Activated naive CD4-positive, alpha-beta T cell treated with anti-CD3 and anti-CD28 coated beads, Interleukin-2, amount 50 U/mL, for 72 hours (primary cell): ENCODE measurements at regions not wholly inside any gene's neighbourhood (a gene's known extent, or its start where the extent isn't known, plus 50 kb on each side); places are given as distances from the start of the nearest gene placed in this dataset.
"Not testable (repeated sequence)": the region's sequence is repeated elsewhere in the genome, so short reads cannot be mapped to it uniquely, and the experiment has no call there.

Experiments
- ATAC-seq, 2 donors: fragments of 150-1000 bp; cut with Tn5 transposase; 2 replicates each; pipeline ENCODE4 v1.10.0; 2021; ENCODE audit warnings: mild to moderate bottlenecking in 2 of 2, moderate library complexity in 2 of 2
- DNase-seq, 2 donors: peaks; one replicate each; pipeline ENCODE4 v3.0.0; 2021 to 2022; ENCODE audit warnings: low spot score in 2 of 2
- H3K27ac Mint-ChIP-seq, 2 donors: one replicate each; pipeline ENCODE4 v1.8.0; 2022; ENCODE audit warnings: mild to moderate bottlenecking in 2 of 2, mixed read lengths in 2 of 2
- H3K36me3 Mint-ChIP-seq, 2 donors: one replicate each; pipeline ENCODE4 v1.8.0; 2022; ENCODE audit warnings: mixed read lengths in 2 of 2
- H3K9me3 Mint-ChIP-seq, 2 donors: one replicate each; pipeline ENCODE4 v1.8.0; 2022; ENCODE audit warnings: mixed read lengths in 2 of 2

GRCh38 chr5:52255308-52255707 is 532.4 kb upstream of the ITGA1 start:
- H3K27ac Mint-ChIP-seq, result no peak overlapping the region
- DNase-seq (no peak), ATAC-seq (no peak)
- no peaks in the 10 kb centered on the region for H3K36me3 Mint-ChIP-seq
- peaks cover 4 to 9% of the 10 kb centered on the region in 2 donors for H3K9me3 Mint-ChIP-seq

DNA sequence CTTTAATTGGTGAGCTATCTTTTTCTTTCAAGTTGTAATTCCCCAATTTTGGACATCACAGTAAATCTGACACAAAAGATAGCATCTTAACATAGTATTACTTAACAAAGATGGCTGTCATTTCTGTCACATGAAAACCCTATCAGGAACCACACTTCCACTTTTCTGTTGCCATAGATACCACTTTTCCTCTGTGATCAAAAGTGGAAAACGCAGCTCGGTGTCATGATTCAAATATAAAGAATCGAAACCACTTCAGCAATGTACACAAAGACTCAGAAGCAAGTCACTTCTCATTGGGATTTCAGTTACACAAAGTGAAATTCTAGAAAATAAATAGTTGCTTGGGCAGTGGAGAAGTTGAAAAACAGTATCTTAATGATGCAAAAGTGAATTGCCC is 524.9 kb upstream of the ITGA1 start:
- no peak overlapping the region for H3K27ac Mint-ChIP-seq

DNA sequence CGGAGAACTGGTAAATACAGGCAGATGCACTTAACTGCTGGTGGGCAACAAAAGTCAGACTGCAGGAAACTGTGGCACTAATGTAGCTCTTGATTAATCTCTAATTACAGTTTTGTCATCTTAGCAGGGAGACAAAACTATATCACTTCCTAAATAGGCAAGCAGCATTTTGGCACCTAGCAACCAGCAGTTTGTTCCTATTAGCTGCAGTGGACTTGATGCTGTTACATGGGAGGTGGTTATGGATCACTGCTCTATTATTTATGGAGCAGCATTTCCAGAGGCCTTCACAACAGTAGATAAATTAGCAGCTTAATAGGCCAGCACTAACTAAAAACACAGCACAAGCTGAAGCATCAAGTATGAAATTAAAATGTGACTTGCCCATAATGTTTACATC is 518.3 kb upstream of the ITGA1 start:
- Mint-ChIP-seq H3K9me3 (peaks cover 0 to 7% of the 10 kb centered on the region in 2 donors), H3K27ac (no peak overlapping the region), H3K36me3 (no peaks in the 10 kb centered on the region)
- no peak for ATAC-seq
- no peak for DNase-seq

More for the DNA sequence above, 524.9 kb upstream of the ITGA1 start:
- DNase-seq (no peak), ATAC-seq (no peak)
- H3K36me3 Mint-ChIP-seq, result no peaks in the 10 kb centered on the region
- H3K9me3 Mint-ChIP-seq, result no peaks in the 10 kb centered on the region

- no peak for DNase-seq
- Mint-ChIP-seq H3K27ac (no peak overlapping the region), H3K9me3 (peaks cover 0 to 7% of the 10 kb centered on the region in 2 donors), H3K36me3 (no peaks in the 10 kb centered on the region)
- no peak for ATAC-seq
These were observed 517.9 kb upstream of the ITGA1 start for GRCh38 chr5:52269859-52270258.

DNA sequence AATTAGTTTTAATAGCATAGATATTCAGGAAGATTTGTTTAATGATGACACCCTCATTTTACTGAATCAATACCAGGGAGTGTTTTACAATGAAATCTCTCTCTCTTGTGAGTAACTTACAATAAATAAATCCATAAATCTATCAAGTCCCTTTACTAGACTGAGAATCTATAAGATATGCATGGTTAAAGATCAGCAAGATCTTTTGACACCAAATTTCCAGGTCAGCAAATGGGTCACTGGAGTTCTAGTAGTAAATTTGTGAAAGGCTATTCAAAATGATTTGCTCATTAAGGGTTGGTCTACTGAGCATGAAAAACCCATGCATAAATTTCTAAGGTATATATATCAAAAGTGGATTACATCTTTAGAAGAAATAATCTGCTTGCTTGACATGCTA is 512.1 kb upstream of the ITGA1 start:
- no peak for ATAC-seq
- H3K36me3 Mint-ChIP-seq, result no peaks in the 10 kb centered on the region
- H3K27ac Mint-ChIP-seq, result no peak overlapping the region
- peaks cover 0 to 7% of the 10 kb centered on the region in 2 donors for H3K9me3 Mint-ChIP-seq
- no peak for DNase-seq

DNA sequence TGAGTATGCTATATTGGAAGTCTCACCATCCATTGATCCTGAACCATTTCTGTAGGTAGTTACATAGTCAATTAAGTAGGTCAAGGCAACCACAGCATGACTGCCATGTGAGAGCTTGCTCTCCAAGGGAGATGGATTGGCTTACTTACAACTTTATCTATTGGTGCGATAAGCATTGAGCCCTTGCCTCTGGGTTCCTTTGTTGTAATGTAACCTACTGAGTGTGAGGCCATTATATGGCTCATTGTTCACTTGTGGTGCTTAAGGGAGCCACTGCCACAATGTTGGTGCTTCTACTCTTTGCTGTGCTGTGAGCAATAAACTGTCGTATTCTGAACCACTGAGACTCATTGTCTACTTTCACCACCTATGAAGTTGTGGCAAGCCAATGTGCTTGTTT is 510.6 kb upstream of the ITGA1 start:
- no peak for DNase-seq
- Mint-ChIP-seq H3K27ac (no peak overlapping the region), H3K9me3 (peaks cover 0 to 6% of the 10 kb centered on the region in 2 donors), H3K36me3 (no peaks in the 10 kb centered on the region)
- ATAC-seq, result no peak

DNA sequence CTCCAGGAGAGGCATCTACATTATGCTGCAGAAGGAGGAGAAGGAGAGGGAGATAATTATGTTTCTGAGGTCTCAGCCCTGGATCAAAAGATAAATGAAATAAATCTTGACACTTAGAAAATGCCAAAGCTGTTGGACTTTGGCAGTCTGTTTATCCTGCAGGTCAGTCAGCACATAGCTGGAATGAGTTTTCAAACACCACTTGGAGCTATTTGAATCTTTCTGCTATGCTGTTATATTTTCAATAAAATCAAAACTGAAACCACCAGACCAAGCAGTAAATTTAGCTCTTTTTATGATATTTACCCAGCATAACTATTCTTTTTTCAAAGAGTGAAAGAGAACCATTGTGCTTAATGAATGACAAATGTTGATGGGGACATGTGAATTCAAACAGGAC is 505.1 kb upstream of the ITGA1 start:
- H3K27ac Mint-ChIP-seq, result no peak overlapping the region
- peaks cover 2 to 5% of the 10 kb centered on the region in 2 donors for H3K9me3 Mint-ChIP-seq
- no peak for DNase-seq
- no peak for ATAC-seq
- H3K36me3 Mint-ChIP-seq, result no peaks in the 10 kb centered on the region

DNA sequence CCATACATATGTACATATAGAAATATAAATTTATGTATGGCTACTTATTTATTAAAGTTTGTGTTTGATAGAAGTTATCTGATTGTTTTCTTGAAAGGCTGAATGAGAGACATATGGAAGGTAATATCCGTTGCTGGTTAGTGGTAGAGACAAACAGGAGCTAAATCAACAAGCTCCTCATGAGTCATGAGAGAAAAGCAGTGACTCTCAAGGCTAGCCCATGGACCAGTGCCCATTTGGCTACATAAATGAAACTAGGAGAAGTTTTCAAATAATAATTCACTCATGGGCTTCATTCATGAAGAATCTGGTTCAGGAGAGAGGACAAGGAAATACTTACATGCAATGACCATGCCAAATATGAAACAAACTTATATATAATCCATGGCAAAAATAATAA is 504.5 kb upstream of the ITGA1 start:
- H3K27ac Mint-ChIP-seq, result no peak overlapping the region
- ATAC-seq, result no peak
- peaks cover 2 to 5% of the 10 kb centered on the region in 2 donors for H3K9me3 Mint-ChIP-seq
- no peaks in the 10 kb centered on the region for H3K36me3 Mint-ChIP-seq
- DNase-seq, result no peak

DNA sequence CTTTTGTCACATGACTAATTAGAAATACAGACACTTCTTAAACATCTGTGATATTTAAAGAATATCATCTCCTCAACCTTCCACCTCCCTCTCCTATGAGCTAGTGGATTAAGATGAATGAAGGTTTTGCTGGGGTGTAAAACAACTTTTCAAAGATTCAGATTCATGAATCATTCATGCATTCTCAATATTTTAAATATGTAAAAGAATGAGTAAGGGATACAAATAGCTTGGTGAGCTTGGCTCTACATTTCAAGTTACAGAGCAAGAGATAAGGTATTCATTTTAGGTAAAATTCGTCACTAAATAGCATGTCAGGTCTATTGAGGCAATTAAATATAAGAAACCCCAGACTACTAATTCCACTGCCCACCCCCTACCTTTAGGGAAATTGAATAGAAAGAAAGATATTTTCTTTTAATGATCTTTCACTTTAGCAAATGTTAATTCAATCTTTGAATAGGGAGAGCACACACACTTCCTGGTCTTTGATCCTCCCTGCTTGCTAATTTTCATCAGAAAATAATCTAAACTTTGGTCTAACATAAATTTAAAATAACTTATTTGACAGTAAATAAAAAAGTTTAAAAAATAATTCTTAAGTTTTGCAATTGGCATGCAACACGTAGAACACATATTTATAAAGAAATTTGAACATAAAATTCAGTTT is 486.9 kb upstream of the ITGA1 start:
- Mint-ChIP-seq H3K27ac (no peak overlapping the region), H3K36me3 (peaks cover 5 to 9% of the 10 kb centered on the region in 2 donors), H3K9me3 (peaks cover 13 to 18% of the 10 kb centered on the region in 2 donors)
- ATAC-seq, result no peak
- DNase-seq, result no peak

DNA sequence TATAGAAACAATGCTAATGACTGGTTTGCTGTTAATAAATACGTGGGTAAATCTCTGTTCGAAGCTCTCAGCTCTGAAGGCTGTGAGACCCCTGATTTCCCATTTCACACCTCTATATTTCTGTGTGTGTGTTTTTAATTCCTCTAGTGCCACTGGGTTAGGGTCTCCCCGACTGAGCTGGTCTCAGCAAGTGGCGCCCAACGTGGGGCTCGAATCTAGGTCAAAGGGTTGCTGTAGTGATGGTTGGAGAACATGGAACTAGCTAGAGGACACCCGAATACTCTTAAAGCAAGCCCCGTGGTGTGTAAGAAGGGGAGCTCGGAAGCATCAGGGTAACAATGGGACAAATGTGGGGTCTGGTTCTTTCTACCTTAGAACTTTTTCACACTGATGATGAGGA is 482.9 kb upstream of the ITGA1 start:
- H3K36me3 Mint-ChIP-seq, result peaks cover 8 to 12% of the 10 kb centered on the region in 2 donors
- peak in 1 of 2 donors; percentile 4 for DNase-seq
- H3K27ac Mint-ChIP-seq, ATAC-seq: not testable (repeated sequence)
- peaks cover 20 to 24% of the 10 kb centered on the region in 2 donors for H3K9me3 Mint-ChIP-seq

DNA sequence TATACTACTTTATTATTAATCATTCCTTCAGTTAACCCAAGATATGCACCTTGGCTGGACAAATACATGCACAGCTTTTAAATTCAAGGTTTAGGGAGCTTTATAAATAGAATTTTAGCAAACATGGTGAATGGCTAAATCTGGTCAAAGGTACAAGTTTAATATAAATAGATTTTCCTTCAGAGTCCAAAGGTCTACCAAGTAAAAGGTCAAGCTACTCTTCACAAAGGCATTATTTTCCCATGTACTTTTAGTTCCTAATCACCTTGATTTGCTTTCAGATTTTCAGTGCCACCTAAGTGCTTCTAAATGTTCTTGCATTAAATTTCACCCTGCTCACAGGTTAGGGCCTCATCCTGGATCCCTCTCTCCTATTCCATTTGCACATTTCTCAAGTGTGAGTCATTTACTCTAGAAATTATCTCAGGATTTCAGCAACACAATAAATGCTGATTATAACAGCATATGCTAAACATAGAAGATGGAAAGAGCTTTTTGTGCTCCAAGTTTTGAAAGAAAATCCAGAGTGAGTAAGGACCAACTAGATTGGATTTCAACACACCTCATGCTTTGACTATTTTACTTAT is 459.4 kb upstream of the ITGA1 start:
- no peaks in the 10 kb centered on the region for H3K36me3 Mint-ChIP-seq
- no peak for DNase-seq
- no peak overlapping the region for H3K27ac Mint-ChIP-seq
- H3K9me3 Mint-ChIP-seq, result peaks cover 0 to 4% of the 10 kb centered on the region in 2 donors
- ATAC-seq, result no peak

DNA sequence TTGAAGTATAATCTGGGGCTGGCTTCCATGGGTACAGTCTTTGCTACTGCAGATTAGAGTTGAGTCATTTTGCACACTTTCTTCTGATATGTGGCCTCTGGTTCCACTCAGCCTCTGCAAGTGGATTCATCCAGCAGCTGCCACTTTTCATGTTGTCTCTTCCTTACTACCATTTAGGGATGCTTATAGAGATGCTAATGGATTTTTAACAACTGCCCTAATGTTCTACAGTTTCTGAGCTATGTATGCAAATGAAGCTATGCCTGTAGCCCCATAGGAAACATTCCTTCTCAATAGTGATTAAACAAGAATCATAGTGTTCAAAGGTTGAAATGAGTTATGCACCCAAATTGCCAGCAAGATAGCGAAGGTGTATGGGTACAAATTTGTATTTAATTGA is 456.0 kb upstream of the ITGA1 start:
- no peak for DNase-seq
- ATAC-seq, result no peak
- no peaks in the 10 kb centered on the region for H3K36me3 Mint-ChIP-seq
- H3K27ac Mint-ChIP-seq, result no peak overlapping the region
- peaks cover 0 to 4% of the 10 kb centered on the region in 2 donors for H3K9me3 Mint-ChIP-seq

DNA sequence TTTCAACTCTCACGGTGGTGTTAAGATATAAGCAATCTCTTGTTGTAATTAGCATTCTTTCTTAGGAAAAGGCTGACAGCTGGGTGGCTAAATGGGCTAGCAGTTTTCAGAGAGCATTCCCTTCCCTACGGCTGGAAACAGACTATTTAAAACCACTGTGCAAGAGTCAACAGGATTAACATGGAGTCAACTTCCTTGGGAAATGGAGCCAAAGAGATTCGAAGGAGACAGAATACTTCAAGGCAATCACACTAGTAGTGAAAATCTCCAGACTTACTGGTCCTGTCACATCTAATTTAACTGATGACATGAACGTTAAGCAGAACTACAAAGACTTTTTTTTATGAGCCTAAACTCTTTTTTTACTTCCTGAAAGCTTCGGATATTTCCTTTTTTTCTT is 453.3 kb upstream of the ITGA1 start:
- DNase-seq (no peak), ATAC-seq (no peak)
- Mint-ChIP-seq H3K9me3 (peaks cover 2 to 13% of the 10 kb centered on the region in 2 donors), H3K36me3 (peaks cover 0 to 3% of the 10 kb centered on the region in 2 donors), H3K27ac (no peak overlapping the region)

DNA sequence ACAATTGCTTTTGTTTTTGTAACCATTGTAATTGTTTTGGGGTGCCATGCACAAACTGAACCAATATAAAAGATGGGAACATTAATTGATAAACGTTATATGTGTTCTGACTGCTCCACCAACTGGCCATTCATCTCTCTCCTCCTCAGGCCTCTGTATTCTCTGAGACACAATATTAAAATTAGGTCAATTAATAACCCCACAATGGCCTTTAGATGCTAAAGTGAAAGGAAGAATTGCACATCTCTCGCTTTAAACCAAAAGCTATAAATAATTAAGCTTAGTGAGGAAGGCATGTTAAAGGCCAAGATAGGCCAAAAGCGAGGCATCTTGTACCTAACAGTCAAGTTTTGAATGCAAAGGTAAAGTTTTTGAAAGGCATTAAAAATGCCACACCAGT is 448.4 kb upstream of the ITGA1 start:
- no peak for DNase-seq
- Mint-ChIP-seq H3K27ac (no peak overlapping the region), H3K9me3 (peaks cover 5 to 12% of the 10 kb centered on the region in 2 donors), H3K36me3 (peaks cover 0 to 5% of the 10 kb centered on the region in 2 donors)
- no peak for ATAC-seq

DNA sequence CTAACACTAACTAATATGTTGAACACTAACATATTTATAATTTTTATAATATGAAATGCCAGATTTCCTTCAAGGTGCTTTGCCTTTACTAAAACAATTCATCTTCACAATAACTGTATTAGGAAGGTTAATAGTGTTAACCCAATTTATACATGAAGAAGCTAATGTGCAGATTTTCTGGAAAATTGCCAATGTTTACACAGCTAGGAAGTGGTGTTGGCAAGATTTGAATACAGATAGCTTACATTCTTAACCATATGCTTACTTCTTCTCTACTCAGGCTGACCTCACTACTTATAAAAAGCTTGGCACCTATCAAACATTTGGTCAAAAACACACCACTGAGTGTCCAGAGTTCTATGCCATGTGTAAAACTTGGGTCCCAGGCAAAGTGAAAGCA is 445.4 kb upstream of the ITGA1 start:
- H3K9me3 Mint-ChIP-seq, result peaks cover 5 to 9% of the 10 kb centered on the region in 2 donors
- peaks cover 0 to 5% of the 10 kb centered on the region in 2 donors for H3K36me3 Mint-ChIP-seq
- DNase-seq (no peak), ATAC-seq (no peak)
- no peak overlapping the region for H3K27ac Mint-ChIP-seq

DNA sequence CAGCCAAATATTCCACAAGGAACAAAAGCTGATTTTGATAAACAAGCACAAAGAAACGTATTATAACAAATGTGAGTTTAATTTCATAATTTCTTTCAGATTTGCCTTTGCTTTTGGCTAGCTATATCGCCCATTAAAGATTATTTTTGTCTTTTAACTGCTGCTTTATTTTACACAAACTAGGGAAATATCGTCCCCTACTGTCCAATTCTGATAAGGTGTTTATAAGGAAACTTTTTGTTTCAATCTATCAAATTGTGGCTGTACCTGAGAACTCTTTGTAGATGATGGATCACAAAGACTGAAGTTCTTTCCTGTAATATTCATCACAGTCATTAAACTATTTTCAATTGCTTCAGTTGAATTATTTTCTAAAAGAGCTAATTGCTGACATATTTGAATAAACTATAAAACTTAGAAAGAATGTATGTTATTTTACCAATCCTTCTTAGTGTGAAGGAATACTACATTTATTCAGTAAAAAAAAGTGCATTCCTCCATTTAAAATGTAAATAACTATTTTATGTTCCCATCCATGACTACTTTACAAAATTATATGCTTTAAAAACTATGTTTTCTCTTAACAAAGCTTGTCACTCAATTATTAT is 431.3 kb upstream of the ITGA1 start:
- Mint-ChIP-seq H3K9me3 (no peaks in the 10 kb centered on the region), H3K27ac (no peak overlapping the region), H3K36me3 (no peaks in the 10 kb centered on the region)
- ATAC-seq (no peak), DNase-seq (no peak)

- Mint-ChIP-seq H3K36me3 (no peaks in the 10 kb centered on the region), H3K27ac (no peak overlapping the region), H3K9me3 (no peaks in the 10 kb centered on the region)
- DNase-seq (no peak), ATAC-seq (no peak)
These were observed 428.5 kb upstream of the ITGA1 start for GRCh38 chr5:52359261-52359660.

GRCh38 chr5:52360985-52361384 is 426.7 kb upstream of the ITGA1 start:
- Mint-ChIP-seq H3K27ac (no peak overlapping the region), H3K36me3 (no peaks in the 10 kb centered on the region), H3K9me3 (no peaks in the 10 kb centered on the region)
- DNase-seq, result no peak
- ATAC-seq, result no peak
